GM23248 (cell line): ENCODE measurements at regions not wholly inside any gene's neighbourhood (a gene's known extent, or its start where the extent isn't known, plus 50 kb on each side); places are given as distances from the start of the nearest gene placed in this dataset.

ENCODE experiments used
- EZH2 ChIP-seq: fragments of 200-600 bp; sonication (generic); IDR thresholded peaks from 2 replicates; pipeline ENCODE4 v1.6.1; 2018; ENCODE audit warnings: antibody characterized with exemption, mild to moderate bottlenecking; ENCODE audit not compliant: insufficient read depth, poor library complexity, severe bottlenecking
- EZH2phosphoT487 ChIP-seq: fragments of 200-600 bp; sonication (generic); IDR thresholded peaks from 2 replicates; pipeline ENCODE4 v1.6.1; 2018; ENCODE audit warnings: antibody characterized with exemption, moderate library complexity, mild to moderate bottlenecking, low read depth; ENCODE audit not compliant: insufficient read depth

GRCh38 chr11:112599856-112600533 lies 339.3 kb upstream of the PLET1 start:
- TF ChIP-seq EZH2 = no peak
- TF ChIP-seq EZH2phosphoT487 = no peak
